ENCODE measurements at regions not wholly inside any gene's neighbourhood (a gene's known extent, or its start where the extent isn't known, plus 50 kb on each side); places are given as distances from the start of the nearest gene placed in this dataset.

GRCh38 chr10:78222096-78222790 is 188.6 kb downstream of the RPS24 start:
- CTCF ChIA-PET, result interaction anchor here (0.6 kb wide), 1 partner anchor 767 kb away, joined by 3 read pairs; no protein-coding TSS in a partner anchor
- intact Hi-C loops (cut with micrococcal nuclease), result no loop called here
- peaks cover 57% of the 10 kb centered on the region for H3K27me3 Mint-ChIP-seq (ENCODE audit: insufficient read depth, unreplicated experiment)
- POLR2A ChIA-PET, result no interaction called here
- H3K9me3 Mint-ChIP-seq (ENCODE audit: unreplicated experiment), result no peaks in the 10 kb centered on the region
- no peaks in the 10 kb centered on the region for H3K36me3 Mint-ChIP-seq (ENCODE audit: insufficient read depth, unreplicated experiment)
- no TSS peak for BruUV-seq (replicated peaks)
- no peaks in the 10 kb centered on the region for H3K4me1 Mint-ChIP-seq (ENCODE audit: insufficient read depth, unreplicated experiment)
- TF ChIP-seq CTCF (IDR thresholded peaks at IDR 0.05; ENCODE audit: unreplicated experiment), result no peak
- no peak for DNase-seq (ENCODE audit: unreplicated experiment)
- H3K27ac Mint-ChIP-seq (ENCODE audit: low read depth, unreplicated experiment), result no peak overlapping the region
- H3K4me3 Mint-ChIP-seq (ENCODE audit: unreplicated experiment), result no peak overlapping the region

- BruUV-seq (replicated peaks), result no TSS peak
- no peak overlapping the region for H3K27ac Mint-ChIP-seq (ENCODE audit: low read depth, unreplicated experiment)
- H3K4me3 Mint-ChIP-seq (ENCODE audit: unreplicated experiment), result no peak overlapping the region
- no peak for TF ChIP-seq CTCF (IDR thresholded peaks at IDR 0.05; ENCODE audit: unreplicated experiment)
- peaks cover 57% of the 10 kb centered on the region for H3K27me3 Mint-ChIP-seq (ENCODE audit: insufficient read depth, unreplicated experiment)
- ChIA-PET POLR2A (interaction anchor here (0.9 kb wide), 1 partner anchor 10 kb away, joined by 3 read pairs; no protein-coding TSS in a partner anchor), CTCF (interaction anchor here (1.0 kb wide), 1 partner anchor 215 kb away, joined by 3 read pairs; no protein-coding TSS in a partner anchor)
- no peaks in the 10 kb centered on the region for H3K4me1 Mint-ChIP-seq (ENCODE audit: insufficient read depth, unreplicated experiment)
- H3K9me3 Mint-ChIP-seq (ENCODE audit: unreplicated experiment), result no peaks in the 10 kb centered on the region
- no peaks in the 10 kb centered on the region for H3K36me3 Mint-ChIP-seq (ENCODE audit: insufficient read depth, unreplicated experiment)
- no peak for DNase-seq (ENCODE audit: unreplicated experiment)
- intact Hi-C loops (cut with micrococcal nuclease), result no loop called here
Observed at GRCh38 chr10:78223088-78223487, 189.4 kb downstream of the RPS24 start.

DNA sequence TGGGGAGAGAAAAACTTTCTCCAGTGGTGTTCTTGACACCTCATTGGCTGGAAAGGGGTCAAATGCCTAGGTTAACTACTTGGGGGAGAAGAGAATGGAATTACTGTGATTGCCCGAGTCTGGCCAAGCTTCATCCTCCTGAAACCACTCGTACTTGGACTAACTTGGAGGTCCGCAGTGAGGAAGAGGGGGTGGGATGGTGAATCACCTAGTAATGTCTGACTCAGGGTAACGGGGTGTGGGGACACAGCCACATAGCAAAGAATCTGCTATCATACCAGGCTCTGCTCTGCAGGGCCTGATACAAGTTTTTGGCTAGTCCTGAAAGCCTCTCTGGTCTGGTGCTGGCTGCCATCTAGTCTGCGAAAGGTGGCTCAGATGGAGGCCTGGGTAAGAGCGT is 190.9 kb downstream of the RPS24 start:
- Mint-ChIP-seq H3K36me3 (ENCODE audit: insufficient read depth, unreplicated experiment) (no peaks in the 10 kb centered on the region), H3K27me3 (ENCODE audit: insufficient read depth, unreplicated experiment) (peaks cover 60% of the 10 kb centered on the region), H3K4me1 (ENCODE audit: insufficient read depth, unreplicated experiment) (no peaks in the 10 kb centered on the region), H3K9me3 (ENCODE audit: unreplicated experiment) (no peaks in the 10 kb centered on the region), H3K27ac (ENCODE audit: low read depth, unreplicated experiment) (no peak overlapping the region), H3K4me3 (ENCODE audit: unreplicated experiment) (no peak overlapping the region)
- no peak for DNase-seq (ENCODE audit: unreplicated experiment)
- no peak for TF ChIP-seq CTCF (IDR thresholded peaks at IDR 0.05; ENCODE audit: unreplicated experiment)
- CTCF ChIA-PET, result interaction anchor here (0.7 to 1.1 kb wide), 4 partner anchors 12 to 1107 kb away, joined by 3 read pairs; no protein-coding TSS in a partner anchor
- no TSS peak for BruUV-seq (replicated peaks)
- intact Hi-C loops (cut with micrococcal nuclease), result no loop called here
- POLR2A ChIA-PET, result interaction anchor here (0.7 kb wide), 1 partner anchor 44 kb away, joined by 3 read pairs; no protein-coding TSS in a partner anchor

DNA sequence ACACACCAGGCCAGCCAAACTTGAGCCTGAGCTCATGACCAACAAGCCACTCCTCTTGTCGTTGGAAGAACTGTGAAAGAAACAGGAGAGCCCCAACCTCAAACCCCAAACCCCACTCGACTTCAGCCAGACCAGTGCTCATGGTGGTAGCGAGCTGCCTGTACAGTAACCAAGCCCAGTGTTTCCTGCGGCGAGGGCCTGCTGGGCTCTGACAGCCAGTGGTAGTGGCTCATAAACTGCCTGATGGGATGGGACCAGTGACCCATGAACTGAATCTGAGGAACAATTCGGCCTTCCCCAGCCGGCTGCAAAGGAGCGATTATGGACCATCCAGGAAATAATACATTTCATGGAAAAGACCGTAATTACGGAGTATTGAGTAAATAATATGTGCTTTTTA is 191.9 kb downstream of the RPS24 start:
- H3K36me3 Mint-ChIP-seq (ENCODE audit: insufficient read depth, unreplicated experiment), result no peaks in the 10 kb centered on the region
- no peak overlapping the region for H3K27ac Mint-ChIP-seq (ENCODE audit: low read depth, unreplicated experiment)
- DNase-seq (ENCODE audit: unreplicated experiment), result no peak
- H3K4me1 Mint-ChIP-seq (ENCODE audit: insufficient read depth, unreplicated experiment), result no peaks in the 10 kb centered on the region
- ChIA-PET POLR2A (no interaction called here), CTCF (interaction anchor here (0.7 to 1.0 kb wide), 2 partner anchors 308 to 426 kb away, joined by 3 to 4 read pairs; no protein-coding TSS in a partner anchor)
- peaks cover 70% of the 10 kb centered on the region for H3K27me3 Mint-ChIP-seq (ENCODE audit: insufficient read depth, unreplicated experiment)
- no peak for TF ChIP-seq CTCF (IDR thresholded peaks at IDR 0.05; ENCODE audit: unreplicated experiment)
- intact Hi-C loops (cut with micrococcal nuclease), result no loop called here
- BruUV-seq (replicated peaks), result no TSS peak
- no peak overlapping the region for H3K4me3 Mint-ChIP-seq (ENCODE audit: unreplicated experiment)
- no peaks in the 10 kb centered on the region for H3K9me3 Mint-ChIP-seq (ENCODE audit: unreplicated experiment)

Measured in MCF 10A (cell line).